Prostate gland (tissue), 2 donors: ENCODE measurements at regions not wholly inside any gene's neighbourhood (a gene's known extent, or its start where the extent isn't known, plus 50 kb on each side); places are given as distances from the start of the nearest gene placed in this dataset.

Experiments used
- DNase-seq: peaks from one replicate; pipeline ENCODE4 v3.0.0-alpha.2; 2019; ENCODE audit warnings: low spot score
- H3K27ac ChIP-seq, 2 donors: fragments of 200-600 bp; sonication (generic); 2 replicates each; pipeline ENCODE4 v1.5.1; 2017 to 2019
- H3K27me3 ChIP-seq: fragments of 200-600 bp; sonication (generic); replicated peaks from 2 replicates; pipeline ENCODE4 v1.5.1; 2019; ENCODE audit not compliant: insufficient read depth
- H3K36me3 ChIP-seq, 2 donors: fragments of 200-600 bp; sonication (generic); 1 replicate in 1 of 2; 2 replicates in 1 of 2; pipeline versions ENCODE4 v1.5.1 to v1.8.1; 2017 to 2019
- H3K4me1 ChIP-seq: fragments of 200-600 bp; sonication (generic); replicated peaks from 2 replicates; pipeline ENCODE4 v1.5.1; 2019
- H3K4me3 ChIP-seq, 2 donors: fragments of 200-600 bp; sonication (generic); 2 replicates each; pipeline ENCODE4 v1.5.1; 2017 to 2019
- H3K9me3 ChIP-seq: fragments of 200-600 bp; sonication (generic); 2 replicates; pipeline ENCODE4 v1.5.1; 2017
- POLR2A ChIP-seq: fragments of 450-650 bp; IDR thresholded peaks from one replicate; pipeline ENCODE4 v1.6.1; 2016; ENCODE audit warnings: antibody characterized with exemption, mild to moderate bottlenecking
- POLR2AphosphoS5 ChIP-seq: sonication (generic); formaldehyde crosslinking; IDR thresholded peaks from one replicate; pipeline ENCODE4 v1.6.1; 2017; ENCODE audit warnings: antibody characterized with exemption
- WGBS: methylation state at CpG from one replicate; pipeline ENCODE4 v1.1.5; 2018; 5-methylcytosine and 5-hydroxymethylcytosine counted together
- intact Hi-C: fragments of 100-400 bp; cut with DNase I; formaldehyde crosslinking; loops from one replicate; pipeline ENCODE4 v1.14.2; 2022
- TF ChIP-seq, protein P1 (sequence below), 4 experiments: fragments of 200-600 bp in 2 of 4; fragments of 450-650 bp in 2 of 4; sonication (generic) in 2 of 4; IDR thresholded peaks; 1 replicate in 3 of 4; 2 replicates in 1 of 4; pipeline ENCODE4 v1.5.1; 2016 to 2019; ENCODE audit warnings: antibody characterized with exemption in 4 of 4, mild to moderate bottlenecking in 2 of 4, moderate library complexity in 2 of 4

DNA sequence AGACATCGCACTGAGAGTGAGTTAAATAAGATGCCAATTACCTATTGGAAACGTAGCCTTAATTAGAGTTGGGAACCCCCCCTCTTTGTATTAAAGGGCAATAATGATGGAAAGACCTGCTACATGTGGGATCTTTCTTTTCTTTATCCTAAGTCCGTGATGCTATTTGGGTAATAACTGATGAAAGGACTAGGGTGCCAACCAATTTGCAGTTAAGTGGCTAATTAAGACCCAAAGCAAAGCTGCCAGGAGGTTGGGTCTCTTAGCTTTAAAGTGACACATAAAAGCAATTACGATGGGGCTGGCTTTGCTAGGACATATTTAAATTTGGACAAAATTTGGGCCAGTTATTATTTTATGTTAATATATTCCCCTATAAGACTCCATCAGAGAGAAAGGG, 728.8 kb downstream of the NR2F1-AS1 start:
- TF ChIP-seq POLR2A (no peak), POLR2AphosphoS5 (no peak)
- TF ChIP-seq, protein P1, sequence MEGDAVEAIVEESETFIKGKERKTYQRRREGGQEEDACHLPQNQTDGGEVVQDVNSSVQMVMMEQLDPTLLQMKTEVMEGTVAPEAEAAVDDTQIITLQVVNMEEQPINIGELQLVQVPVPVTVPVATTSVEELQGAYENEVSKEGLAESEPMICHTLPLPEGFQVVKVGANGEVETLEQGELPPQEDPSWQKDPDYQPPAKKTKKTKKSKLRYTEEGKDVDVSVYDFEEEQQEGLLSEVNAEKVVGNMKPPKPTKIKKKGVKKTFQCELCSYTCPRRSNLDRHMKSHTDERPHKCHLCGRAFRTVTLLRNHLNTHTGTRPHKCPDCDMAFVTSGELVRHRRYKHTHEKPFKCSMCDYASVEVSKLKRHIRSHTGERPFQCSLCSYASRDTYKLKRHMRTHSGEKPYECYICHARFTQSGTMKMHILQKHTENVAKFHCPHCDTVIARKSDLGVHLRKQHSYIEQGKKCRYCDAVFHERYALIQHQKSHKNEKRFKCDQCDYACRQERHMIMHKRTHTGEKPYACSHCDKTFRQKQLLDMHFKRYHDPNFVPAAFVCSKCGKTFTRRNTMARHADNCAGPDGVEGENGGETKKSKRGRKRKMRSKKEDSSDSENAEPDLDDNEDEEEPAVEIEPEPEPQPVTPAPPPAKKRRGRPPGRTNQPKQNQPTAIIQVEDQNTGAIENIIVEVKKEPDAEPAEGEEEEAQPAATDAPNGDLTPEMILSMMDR (IDR thresholded peaks at IDR 0.05): no peak
- Histone ChIP-seq H3K27me3 (no peaks in the 10 kb centered on the region), H3K36me3 (no peaks in the 10 kb centered on the region), H3K27ac (no peak overlapping the region), H3K9me3 (no peaks in the 10 kb centered on the region), H3K4me3 (no peak overlapping the region), H3K4me1 (no peaks in the 10 kb centered on the region)
- intact Hi-C loops: no loop called here
- DNase-seq: no peak
- WGBS: 66% methylated on average over 4 of the region's 4 CpGs

DNA sequence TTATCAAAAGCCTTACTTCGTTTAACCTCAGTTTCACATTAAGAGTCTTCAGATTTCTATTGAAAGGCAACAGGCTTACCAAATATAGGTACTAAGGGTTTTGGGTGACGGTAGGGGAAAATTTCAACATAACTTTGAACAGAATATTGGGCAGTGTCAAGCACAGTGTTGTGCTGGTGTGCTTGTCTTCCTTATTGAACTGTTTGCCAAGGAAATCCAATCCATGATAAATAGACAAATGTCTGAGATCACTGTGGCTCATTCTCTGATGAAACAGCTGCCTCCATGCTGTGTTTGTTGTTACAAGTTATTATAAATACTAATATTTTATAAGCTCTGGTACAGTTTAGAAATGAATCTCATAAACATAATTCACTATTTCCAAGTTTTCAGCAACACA, 730.1 kb downstream of the NR2F1-AS1 start:
- TF ChIP-seq POLR2AphosphoS5: no peak
- no peak for TF ChIP-seq POLR2A
- TF ChIP-seq, protein P1 (IDR thresholded peaks at IDR 0.05): no peak
- no peak overlapping the region for H3K4me3 ChIP-seq
- WGBS: 50% methylated on average over 2 of the region's 2 CpGs
- no peaks in the 10 kb centered on the region for H3K27me3 ChIP-seq
- no peak for DNase-seq
- intact Hi-C loops: no loop called here
- no peaks in the 10 kb centered on the region for H3K9me3 ChIP-seq
- no peaks in the 10 kb centered on the region for H3K36me3 ChIP-seq
- no peak overlapping the region for H3K27ac ChIP-seq
- H3K4me1 ChIP-seq: no peaks in the 10 kb centered on the region

DNA sequence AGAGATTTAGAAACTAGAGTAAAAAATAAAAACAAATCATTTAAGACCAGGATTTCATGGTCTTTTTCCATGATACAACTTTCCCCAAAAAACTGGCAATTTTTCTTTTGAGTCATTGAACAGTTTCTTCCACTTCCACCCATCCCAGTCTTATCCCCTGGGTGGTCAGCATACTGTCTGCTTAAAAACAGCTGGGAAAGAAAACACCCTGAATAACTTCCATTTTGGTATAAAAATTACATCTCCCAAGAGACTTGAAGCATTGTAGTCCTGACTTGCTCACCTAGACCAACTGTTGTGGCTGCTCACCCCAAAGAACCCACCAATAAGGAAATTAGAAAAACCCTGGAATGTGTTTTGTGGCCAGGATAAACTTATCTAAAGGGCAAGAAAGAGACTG, 731.3 kb downstream of the NR2F1-AS1 start:
- no peak overlapping the region for H3K27ac ChIP-seq
- no peaks in the 10 kb centered on the region for H3K27me3 ChIP-seq
- TF ChIP-seq, protein P1 (IDR thresholded peaks at IDR 0.05): no peak
- TF ChIP-seq POLR2AphosphoS5 (no peak), POLR2A (no peak)
- H3K4me3 ChIP-seq: no peak overlapping the region
- intact Hi-C loops: loop anchor here (5.0 kb wide), 1 partner anchor 728 kb away; no protein-coding TSS in a partner anchor
- no peaks in the 10 kb centered on the region for H3K36me3 ChIP-seq
- no peaks in the 10 kb centered on the region for H3K4me1 ChIP-seq
- DNase-seq: no peak
- no peaks in the 10 kb centered on the region for H3K9me3 ChIP-seq

DNA sequence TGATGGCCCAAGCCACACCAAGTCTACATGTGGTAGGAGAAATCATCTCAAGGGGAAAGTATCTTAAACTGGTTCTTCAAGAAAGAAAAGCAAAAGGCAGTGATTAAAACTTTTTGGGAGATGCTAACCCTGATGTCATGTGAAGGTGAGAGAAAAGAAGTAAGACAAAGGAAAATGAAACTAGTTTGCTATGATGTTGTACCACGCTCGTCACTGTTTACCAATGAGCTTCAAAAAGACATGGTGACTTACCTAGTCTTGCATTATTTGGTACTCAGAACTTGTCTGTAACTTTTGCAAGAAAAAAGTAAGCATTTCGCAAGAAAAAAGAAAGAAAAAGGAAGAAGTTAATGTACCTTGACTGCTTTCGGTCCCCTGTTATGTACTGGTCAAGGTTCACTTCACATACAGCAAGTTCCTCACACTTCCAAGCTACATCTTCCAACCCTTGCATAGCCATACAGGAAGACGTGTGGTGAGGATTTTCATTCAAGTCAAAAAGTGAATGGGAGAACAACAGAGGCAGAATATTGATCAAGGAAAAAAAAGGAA, 739.3 kb downstream of the NR2F1-AS1 start:
- Histone ChIP-seq H3K4me3 (no peak overlapping the region), H3K4me1 (no peaks in the 10 kb centered on the region), H3K27ac (no peak overlapping the region), H3K27me3 (no peaks in the 10 kb centered on the region), H3K9me3 (no peaks in the 10 kb centered on the region), H3K36me3 (no peaks in the 10 kb centered on the region)
- intact Hi-C loops: no loop called here
- TF ChIP-seq POLR2AphosphoS5 (no peak), POLR2A (no peak)
- TF ChIP-seq, protein P1 (IDR thresholded peaks at IDR 0.05): no peak
- WGBS: 87% methylated on average over 5 of the region's 5 CpGs
- DNase-seq: no peak

DNA sequence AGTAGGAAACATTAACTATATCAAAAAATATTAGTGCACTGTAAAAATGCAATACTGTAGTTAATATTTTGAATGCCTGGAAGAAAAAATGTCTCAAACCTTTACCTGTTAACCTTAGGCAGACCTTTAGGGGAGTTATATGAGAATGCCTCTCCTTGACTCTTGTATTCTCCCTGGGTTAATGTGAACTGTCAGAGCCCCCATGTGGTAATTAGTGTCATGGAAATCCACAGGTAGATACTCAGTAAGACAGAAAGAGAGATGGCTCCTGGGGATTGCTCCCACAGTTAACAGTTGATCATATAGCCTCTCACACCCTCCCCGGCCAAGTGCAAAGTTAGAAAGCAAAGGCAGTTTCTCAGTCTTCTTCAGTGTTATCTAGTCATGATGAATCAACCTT, 742.8 kb downstream of the NR2F1-AS1 start:
- Histone ChIP-seq H3K9me3 (no peaks in the 10 kb centered on the region), H3K4me3 (no peak overlapping the region), H3K27me3 (no peaks in the 10 kb centered on the region), H3K4me1 (no peaks in the 10 kb centered on the region), H3K27ac (no peak overlapping the region), H3K36me3 (no peaks in the 10 kb centered on the region)
- no peak for TF ChIP-seq POLR2A
- TF ChIP-seq POLR2AphosphoS5: no peak
- TF ChIP-seq, protein P1 (IDR thresholded peaks at IDR 0.05): no peak
- 81% methylated on average over 1 of the region's 1 CpG for WGBS
- no peak for DNase-seq
- intact Hi-C loops: no loop called here
